GM19452 (cell line): ENCODE measurements at regions not wholly inside any gene's neighbourhood (a gene's known extent, or its start where the extent isn't known, plus 50 kb on each side); places are given as distances from the start of the nearest gene placed in this dataset.
A peak's percentile ranks its signal among the peaks of the same experiment; 100 is the strongest.

Experiments used
- ATAC-seq: cut with Tn5 transposase; IDR thresholded peaks from one replicate; pipeline ENCODE4 v1.9.1; 2021; ENCODE audit not compliant: unreplicated experiment

DNA sequence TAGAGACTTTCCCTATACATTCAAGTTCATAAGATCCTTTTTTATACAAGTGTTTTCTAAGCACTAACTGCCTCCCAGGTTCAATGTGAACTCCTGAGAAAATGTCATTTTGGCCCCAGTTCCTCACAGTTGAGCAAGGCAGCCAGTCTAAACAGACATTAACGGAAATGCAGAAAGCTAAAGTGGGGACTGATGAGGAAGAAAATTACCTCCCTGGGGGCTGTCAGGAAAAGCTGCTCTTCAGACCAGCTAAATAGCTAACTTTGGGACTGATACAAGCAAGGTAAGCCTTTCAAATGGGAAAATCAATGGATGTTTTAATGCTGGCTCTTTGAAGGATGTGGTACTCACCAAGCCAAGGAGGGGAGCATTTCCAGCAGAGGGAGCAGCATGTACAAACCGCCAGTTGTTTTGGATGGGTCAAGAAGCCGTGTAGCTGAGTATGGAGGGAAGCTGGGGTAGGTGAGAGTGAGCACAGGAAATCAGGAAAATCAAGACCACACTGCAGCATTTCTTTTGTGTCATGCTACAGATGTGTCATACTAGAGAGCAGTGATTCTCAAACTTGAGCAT lies 180.8 kb upstream of the CHD6 start:
- no peak for ATAC-seq

DNA sequence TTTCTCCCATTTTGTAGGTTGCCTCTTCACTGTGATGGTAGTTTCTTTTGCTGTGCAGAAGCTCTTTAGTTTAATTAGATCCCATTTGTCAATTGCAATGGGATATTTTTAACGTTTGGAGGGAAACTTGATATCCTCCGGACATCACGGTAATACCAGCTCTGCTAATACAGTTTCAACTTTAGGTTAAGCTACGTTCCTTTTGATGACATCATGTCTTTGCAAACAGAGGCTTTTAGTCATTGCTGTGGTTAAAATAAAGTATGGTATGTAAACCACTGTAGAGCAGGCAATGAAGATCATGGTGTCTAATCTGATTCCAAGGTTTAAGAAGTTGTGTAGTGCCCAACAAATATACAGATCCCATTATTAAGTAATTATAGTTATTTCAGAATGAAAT lies 168.0 kb upstream of the CHD6 start:
- no peak for ATAC-seq

DNA sequence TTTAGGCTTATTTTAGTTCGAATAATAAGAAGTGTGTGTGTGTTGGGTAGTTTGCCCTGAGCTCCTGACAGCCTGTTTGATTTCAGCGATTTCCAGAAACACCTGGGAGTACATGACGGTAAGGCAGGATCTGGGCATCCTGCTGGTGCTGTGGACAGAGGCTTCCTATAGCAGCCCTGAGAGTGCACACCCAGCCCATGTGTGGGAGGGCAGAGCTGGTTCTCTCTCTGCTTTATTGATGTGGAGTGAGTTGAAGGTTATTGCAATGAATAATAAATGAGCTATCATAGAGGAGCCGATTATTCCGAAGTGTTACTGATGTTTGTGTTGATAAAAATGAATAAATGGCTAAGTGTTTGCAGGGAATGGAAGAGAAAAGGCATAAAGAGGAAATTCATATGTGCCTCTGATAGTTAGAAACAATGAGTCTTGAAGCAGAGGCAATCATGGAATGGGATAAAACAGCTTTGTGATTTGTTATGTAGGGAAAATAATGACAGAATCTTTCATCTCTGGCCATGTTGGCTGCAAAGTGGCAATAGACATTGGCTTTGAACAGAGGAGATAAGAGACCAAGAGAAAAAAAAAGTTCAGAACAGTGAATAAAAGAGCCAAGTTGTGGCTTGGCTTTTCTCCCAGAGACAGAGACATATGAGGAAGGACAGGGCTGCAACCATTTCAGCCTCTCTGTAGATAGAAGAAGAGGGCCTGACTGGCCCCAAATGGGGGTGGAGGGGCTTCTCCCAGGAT lies 166.2 kb upstream of the CHD6 start:
- ATAC-seq, result no peak

DNA sequence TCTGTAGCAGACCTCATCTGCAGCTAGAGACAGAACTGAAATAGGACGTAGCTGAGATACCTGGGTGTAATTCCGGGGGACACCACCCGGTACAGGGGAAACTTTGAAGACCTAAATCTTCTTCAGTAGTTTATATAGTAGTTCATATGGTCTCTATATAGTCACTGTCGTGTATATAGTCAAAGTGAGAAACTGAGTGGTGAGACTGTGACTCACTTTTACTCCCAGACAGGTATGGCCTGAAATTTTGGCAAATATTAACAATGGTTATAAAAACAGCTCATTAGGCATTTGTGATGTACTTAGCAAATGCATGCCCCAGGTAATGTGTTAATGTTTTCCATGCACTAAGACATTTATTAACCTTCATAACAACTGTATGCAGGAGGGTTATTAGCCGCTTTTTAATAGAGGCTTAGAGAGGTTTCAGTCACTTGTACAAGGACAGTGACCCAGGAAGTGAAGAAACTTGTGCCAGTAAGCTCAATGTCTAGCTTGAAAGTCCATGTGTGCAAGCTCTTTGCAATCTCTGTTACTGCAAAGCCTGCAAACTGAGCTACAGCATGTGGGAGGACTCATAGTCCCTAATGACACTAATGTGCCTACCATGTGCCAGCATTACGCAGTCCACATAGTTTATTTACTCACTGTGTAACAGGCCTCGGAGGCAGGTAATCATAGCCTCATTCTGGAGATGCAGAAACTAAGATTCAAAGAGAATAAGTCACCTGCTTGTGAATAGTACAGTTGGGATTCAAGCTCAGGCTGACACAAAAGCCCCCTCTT lies 165.4 kb upstream of the CHD6 start:
- peak; percentile 84 for ATAC-seq

DNA sequence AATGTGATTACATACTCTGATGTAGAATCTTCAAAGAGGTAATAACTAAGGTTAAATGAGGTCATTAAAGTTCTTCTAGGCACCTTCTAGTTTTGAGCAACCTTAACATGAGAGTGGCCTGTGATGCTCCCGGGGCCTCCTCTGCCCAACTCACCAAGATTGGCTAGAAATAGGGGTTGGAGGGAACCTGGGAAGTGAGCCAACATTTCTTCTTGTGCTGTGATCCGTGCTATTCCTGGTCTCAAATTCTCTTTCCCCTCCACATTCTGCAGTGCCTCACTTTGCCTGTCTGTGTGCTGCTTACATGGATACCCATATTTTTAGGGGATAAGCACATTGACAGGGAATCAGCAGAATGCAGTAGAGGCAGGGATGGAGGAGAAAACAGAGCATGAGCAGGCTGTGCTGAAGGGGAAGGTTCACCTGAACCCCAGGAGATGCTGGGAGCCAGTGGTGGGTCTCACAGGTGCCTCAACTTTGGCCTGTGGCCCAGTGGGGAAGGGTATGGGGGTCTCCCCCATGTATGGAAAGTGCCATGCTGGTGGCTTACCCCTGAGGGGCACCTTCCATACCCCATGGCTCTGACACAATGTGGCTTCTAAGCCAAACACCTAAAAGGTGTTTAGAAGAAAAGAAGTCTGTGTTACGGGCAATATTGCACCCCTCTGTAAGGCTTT lies 164.7 kb upstream of the CHD6 start:
- ATAC-seq, result no peak

DNA sequence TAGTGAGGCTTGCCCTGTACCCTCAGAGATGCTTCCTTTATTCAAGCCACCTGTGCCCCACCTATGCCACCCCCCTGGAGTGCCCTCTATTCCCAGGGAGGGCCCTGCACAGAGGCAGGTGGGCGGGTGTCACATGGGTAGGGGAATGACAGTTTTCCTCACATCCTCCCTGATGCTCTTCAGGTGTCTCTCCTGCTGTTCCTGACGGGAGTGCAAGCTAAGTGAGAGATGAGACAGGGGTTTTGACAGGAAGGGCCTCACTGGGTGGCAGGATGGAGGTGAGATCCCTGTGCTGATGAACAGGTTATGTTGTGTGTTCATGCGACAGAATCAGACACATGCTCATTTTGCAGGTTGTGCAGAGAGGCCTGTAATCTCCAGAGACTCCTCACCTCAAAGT lies 164.1 kb upstream of the CHD6 start:
- no peak for ATAC-seq

DNA sequence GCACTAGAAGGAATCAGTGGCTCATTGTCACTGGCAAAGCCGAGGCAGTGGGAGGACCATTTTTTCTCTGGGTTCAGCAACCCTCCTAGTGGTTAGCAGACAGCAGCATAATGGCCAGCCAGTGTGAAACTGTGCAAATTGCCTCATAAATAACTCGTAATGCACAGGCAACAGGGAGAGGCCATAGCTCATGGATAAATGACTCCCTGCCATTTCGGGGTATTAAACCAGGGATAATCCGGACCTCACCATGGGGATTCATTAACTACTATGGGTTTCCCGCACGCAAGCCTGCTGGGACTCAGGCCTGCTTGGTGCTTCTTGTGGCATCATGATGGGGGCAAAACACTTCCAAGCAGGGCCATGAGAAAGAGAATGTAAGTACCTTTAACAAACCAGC lies 158.2 kb upstream of the CHD6 start:
- ATAC-seq, result no peak

DNA sequence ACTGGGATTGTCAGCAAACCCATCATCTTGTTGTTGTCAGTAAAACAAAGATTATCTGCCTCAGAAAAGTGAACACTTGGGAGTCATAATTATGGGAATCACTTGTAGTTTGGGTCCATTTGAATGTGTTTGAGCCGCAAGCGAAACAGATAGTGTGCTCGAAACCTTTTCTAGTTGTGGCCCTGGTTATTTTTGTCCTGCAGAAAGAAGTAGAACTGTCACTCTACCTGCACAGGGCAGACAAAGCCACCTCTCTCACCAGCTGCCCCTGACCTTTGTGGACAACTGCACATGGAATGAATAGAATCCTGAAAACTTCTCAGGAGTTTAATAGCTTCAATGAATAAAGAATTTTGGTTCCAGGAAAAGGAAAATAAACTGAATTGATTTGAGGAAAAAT lies 156.1 kb upstream of the CHD6 start:
- ATAC-seq, result no peak

DNA sequence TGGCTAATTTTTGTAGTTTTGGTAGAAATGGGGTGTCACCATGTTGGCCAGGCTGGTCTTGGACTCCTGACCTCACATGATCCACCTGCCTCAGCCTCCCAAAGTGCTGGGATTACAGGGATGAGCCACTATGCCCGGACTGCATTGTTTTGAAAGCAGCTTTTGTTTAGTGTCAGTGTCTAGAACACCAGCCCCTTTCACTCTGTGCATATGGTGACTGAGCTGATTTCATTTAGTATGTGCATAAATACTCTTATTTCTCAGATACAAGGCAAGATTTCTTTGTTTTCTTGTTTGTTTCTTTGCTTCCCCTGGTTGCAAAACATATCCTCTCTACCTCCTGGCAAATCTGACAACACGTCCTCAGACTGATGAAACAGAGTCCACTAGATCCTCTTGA lies 152.8 kb upstream of the CHD6 start:
- ATAC-seq, result no peak

DNA sequence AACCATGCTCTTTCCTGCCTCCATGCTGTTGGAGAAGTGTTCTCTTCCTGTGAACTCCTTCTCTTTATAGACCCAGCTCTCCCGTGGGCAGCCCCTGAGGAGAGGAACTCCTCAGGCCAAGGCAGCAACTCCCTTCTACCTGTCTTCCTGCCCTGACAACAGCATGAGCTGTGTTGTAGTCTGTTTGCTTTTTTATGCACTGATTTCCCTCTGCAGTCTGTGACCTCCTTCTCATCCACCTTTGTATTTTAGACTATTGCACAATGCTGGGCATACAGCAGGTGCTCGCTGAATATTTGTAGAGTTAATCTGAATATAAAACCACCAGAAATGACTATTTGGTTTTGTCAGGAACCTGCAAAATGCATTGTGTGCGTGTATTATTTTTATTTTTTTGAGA lies 152.2 kb upstream of the CHD6 start:
- ATAC-seq, result no peak

DNA sequence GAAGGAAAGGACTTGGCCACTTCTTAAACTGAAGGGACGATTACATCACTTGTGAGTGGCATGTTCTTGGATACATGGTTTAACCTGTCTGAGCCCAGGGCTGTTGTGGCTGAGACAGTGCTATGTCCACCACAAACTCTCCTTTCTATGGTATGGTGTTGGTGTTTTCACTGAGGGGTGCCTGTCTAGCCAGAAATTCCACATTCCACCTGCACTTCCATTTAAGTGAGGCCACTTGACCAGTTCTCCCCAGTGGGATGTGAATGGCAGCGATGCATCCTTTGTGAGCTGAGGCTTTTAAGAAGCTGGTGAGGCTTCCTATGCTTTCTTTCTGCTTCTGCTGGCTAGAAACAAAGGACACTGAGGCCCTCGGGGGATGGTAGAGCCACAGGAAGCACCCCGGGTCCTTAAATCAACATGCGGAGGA lies 151.4 kb upstream of the CHD6 start:
- ATAC-seq, result no peak

DNA sequence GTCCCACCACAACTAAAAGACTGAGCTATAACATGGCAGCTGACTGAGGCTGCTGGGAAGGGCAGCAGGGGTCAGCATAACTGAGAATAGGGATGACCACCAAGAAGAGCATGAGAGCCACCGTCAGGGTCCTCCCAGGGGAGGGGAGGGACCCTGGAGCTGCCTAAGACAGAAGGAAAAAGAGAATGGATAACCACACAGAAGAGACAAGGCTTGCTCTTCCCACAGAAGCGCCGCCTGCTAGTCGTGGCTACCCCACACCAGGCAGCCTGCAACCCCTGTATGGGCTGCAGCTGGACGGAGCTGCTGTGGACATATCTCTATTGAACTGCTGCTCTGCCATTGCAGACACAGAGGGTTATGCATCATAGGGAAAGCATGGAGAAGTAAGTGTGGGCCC lies 132.0 kb upstream of the CHD6 start:
- ATAC-seq, result no peak

DNA sequence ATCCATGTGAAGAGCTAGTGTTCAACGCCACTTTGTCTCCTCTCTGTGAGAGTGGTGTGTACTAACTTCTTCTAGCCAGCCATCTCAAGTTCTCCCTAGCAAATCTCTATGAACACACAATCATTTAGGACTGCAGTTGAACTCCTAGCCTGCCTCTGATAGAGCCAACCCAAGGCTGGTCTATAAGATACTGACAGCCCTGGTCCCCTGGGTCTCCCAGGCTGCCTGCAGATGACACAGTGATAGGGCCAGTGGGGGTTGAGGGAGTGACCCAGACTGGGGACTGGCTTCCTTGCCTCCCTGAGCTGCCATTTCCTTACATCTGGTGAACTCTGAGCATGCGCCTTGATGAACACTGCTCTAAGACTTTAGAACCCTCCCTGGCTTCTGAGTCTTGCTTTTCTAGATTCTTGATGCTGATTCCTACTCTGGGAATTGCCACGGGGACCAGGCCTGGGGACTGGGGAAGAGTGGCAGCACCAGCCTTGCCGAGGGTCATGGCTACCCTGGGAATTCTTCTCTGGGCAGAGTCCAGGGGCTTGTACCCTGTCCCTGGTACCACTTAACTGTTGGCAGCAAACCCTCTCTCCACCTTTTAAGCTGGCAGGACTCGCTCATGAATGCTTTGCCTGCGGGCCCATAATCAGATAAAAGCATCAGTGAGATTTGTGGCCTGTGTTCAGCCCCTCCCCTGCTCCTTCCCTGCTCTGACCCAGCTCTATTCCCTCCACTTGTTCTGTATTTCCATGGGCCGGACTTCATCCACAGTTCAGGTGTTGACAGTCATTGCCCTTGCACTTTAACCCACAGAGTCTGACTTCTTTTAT lies 130.8 kb upstream of the CHD6 start:
- ATAC-seq, result no peak

DNA sequence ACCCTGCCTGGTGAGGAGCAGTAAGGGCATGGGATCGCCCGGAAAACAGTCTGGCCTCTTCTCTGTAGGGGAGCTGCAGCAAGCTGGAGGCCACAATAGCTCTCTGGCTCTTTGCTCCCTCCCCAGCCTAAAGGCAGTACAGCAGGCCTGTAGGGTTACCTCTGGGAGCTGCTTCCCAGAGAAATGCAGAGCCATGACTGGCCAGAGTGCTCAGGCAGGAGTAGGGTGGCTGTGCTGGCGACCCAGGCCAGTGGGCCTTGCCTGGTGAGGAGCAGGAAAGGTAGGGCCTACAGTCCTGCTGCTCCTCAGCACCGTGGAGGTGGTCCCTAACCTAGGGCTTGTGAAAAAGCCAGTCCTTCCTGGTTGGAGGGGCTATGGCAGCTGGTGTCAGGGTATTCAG lies 129.9 kb upstream of the CHD6 start:
- no peak for ATAC-seq

DNA sequence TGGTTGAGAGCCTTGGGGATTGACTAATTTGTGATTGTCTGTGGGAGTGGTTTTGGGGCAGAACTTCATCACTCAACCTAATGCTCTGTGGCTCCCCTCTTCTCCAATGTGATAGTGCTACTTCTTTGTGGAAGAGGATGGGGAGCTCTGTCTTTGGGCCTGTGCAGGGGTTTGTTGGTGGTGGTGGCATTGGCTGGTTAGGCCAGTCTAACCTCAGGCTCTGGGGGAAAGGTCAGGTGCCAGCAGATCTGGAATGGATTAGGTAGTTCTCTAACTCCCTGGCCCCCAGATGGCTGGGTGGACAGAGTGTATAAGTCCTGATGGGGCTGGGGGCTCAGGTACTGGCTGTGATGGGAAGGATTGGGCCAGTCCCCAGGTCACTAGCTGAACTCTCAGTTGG lies 129.0 kb upstream of the CHD6 start:
- no peak for ATAC-seq

DNA sequence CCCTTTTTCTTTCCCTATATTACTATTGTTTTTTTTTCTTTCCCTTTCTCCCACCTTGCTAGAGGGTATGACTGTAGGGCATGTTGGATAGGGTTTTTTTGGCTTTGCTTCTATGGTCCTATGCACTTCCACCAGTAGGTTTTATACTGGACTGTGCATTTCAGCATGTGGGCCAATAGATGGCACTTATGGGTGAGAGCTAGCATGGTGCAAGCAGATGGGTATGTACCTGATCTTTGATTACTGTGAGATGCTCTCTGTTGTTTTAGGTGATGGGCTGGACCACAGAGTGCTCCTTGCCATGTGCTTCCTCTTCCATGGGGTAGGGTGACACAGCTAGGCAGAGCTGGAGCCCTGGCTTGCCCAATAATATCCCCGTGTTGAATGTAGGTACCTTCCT lies 128.5 kb upstream of the CHD6 start:
- ATAC-seq, result no peak

DNA sequence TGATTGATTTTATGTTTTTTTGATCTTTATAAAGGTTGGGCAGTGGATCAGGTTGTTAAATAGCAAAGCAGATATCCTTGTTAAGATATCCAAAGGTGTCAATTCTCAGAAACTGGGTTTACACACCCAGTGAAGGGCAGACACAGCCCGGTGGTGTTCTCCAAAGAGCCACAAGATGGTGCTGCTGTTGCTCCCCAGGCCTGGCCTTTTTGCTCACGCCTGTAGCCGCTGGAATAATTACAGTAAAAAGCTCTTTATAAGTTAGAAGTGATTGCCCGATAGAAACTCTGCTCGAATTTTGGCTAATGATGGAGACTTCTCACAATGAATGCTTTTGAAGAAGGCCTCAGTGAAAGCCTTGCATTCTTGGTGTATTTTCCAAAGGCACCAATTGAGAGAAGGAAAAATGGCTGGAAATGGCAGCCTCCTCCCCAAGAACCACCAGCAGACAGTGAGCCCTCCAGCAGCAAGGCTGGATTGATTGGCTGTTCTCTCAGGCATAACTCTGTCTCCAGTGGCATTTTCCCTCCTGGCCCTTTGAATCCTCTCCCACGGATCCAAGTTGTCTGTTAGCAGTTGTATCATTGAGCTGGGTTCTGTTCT lies 120.5 kb upstream of the CHD6 start:
- no peak for ATAC-seq

DNA sequence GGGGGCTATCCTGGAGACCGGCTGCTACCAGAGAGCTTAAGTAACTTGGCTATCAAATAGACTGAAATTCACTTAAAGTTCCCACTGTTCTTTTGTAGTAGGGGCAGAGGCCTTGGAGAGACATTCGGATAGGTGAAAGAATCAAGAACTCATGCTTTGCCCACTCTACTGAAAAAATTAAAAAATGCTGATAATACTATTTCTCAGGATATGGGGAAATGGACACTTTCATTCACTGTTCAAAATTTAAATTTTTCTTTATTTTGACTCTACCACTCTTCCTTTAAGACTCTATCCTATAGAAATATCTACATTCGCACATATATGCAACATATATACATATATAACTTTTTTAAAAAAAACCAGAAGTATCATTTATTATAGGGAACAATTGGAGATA lies 117.8 kb upstream of the CHD6 start:
- no peak for ATAC-seq

DNA sequence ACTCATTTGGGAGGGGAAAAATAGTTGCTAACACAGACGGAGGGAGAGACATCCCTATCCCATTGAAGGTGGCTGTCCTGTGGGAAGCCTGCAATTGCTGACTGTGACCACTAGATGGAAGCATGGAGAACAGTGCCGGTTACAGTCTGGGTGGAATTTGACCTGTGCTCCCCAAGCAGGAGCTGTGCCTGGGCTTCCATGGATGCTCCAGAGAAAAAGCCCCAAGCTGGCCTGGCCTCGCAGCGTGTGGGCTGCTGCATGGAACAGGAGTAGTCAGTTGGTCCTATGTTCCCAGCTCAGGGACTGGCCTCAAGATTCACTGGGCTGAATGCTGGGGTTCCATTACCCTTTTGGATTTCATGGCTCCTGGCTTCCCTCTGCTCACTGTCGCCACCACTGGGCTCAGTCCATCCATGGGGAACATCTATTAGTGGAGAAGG lies 116.3 kb upstream of the CHD6 start:
- no peak for ATAC-seq

DNA sequence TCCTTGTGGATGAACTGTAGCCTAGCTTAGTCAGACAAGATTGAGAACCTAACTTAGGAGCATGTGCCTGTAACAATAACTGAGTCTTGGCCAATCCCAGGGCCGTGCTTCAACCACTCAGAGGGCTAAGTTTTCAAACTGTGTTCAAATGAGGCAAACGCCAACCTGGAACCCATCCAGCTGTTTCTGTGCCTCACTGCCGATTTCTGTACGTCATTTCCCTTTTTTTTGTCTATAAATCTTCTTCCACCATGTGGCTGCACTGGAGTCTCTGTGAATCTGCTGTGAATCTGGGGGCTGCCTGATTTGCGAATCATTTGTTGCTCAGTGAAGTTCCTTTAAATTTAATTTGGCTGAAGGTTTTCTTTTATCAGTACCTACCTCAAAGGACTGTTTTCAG lies 115.0 kb upstream of the CHD6 start:
- no peak for ATAC-seq
